GM12864 (cell line): ENCODE measurements at regions not wholly inside any gene's neighbourhood (a gene's known extent, or its start where the extent isn't known, plus 50 kb on each side); places are given as distances from the start of the nearest gene placed in this dataset.

Source experiments
- DNase-seq: peaks from one replicate; pipeline ENCODE4 v3.0.0-alpha.2; 2011; ENCODE audit warnings: low read depth
- H3K4me3 ChIP-seq: 2 replicates; pipeline ENCODE4 v1.5.1; 2011; ENCODE audit warnings: mild to moderate bottlenecking, low read depth, low read length, control low read depth
- TF ChIP-seq, protein P1 (sequence below): IDR thresholded peaks from 2 replicates; pipeline ENCODE4 v1.5.1; 2011; ENCODE audit warnings: low read depth, mild to moderate bottlenecking, moderate library complexity, low read length, control low read depth, inconsistent platforms; ENCODE audit errors: missing control alignments

DNA sequence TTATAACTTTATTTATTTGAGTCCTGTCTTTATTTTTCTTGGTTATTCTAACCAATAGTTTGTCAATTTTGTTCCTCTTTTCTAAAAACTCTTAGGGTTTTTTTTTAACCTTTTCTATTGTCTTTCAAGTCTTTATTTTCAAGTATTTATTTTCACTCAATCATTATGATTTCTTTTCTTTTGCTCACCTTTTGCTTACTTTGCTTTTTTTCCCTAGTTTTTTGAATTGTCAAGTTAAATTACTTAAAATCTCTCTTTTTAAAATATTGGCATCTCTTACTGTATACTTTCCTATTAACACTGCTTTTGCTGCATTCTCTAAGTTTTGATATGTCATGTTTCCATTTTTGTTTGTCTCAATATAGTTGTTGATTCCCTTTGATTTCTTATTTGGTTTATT, 396.8 kb upstream of the CCDC179 start:
- TF ChIP-seq, protein P1, sequence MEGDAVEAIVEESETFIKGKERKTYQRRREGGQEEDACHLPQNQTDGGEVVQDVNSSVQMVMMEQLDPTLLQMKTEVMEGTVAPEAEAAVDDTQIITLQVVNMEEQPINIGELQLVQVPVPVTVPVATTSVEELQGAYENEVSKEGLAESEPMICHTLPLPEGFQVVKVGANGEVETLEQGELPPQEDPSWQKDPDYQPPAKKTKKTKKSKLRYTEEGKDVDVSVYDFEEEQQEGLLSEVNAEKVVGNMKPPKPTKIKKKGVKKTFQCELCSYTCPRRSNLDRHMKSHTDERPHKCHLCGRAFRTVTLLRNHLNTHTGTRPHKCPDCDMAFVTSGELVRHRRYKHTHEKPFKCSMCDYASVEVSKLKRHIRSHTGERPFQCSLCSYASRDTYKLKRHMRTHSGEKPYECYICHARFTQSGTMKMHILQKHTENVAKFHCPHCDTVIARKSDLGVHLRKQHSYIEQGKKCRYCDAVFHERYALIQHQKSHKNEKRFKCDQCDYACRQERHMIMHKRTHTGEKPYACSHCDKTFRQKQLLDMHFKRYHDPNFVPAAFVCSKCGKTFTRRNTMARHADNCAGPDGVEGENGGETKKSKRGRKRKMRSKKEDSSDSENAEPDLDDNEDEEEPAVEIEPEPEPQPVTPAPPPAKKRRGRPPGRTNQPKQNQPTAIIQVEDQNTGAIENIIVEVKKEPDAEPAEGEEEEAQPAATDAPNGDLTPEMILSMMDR = no peak
- no peak for DNase-seq

GRCh38 chr11:23257556-23257955, 397.3 kb upstream of the CCDC179 start:
- DNase-seq = no peak

More for the DNA sequence above, 396.8 kb upstream of the CCDC179 start:
- no peak overlapping the region for H3K4me3 ChIP-seq

GRCh38 chr11:23263466-23263865, 403.2 kb upstream of the CCDC179 start:
- no peak for DNase-seq
- TF ChIP-seq, protein P1 = no peak
- no peak overlapping the region for H3K4me3 ChIP-seq

More at GRCh38 chr11:23257556-23257955, 397.3 kb upstream of the CCDC179 start:
- TF ChIP-seq, protein P1 = no peak
- no peak overlapping the region for H3K4me3 ChIP-seq

- TF ChIP-seq, protein P1 = no peak
- DNase-seq = no peak
- no peak overlapping the region for H3K4me3 ChIP-seq
Measured at GRCh38 chr11:23272095-23272494, 411.8 kb upstream of the CCDC179 start.

GRCh38 chr11:23278121-23278520, 417.8 kb upstream of the CCDC179 start:
- H3K4me3 ChIP-seq = no peak overlapping the region
- TF ChIP-seq, protein P1 = no peak
- no peak for DNase-seq

- no peak overlapping the region for H3K4me3 ChIP-seq
- no peak for DNase-seq
- TF ChIP-seq, protein P1 = no peak
Measured at GRCh38 chr11:23280088-23280487, 419.8 kb upstream of the CCDC179 start.

DNA sequence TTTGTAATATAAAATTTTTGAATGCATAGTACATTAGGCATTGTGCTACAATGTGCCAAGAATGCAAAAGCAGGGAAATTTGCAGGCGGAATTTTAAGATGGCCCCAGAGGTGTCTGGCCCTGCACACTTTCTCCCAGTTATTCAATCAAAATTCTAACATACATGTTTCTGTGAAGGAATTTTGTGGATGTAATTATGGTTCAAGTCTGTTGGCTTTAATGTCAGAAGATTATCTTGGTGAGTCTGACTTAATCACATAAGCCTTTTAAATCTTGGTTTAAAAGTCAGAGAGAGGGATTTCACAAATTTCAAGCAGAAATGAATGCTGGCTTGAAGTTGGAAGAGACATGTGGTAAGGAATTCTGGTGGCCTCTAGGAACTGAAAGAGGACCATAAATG, 423.4 kb upstream of the CCDC179 start:
- H3K4me3 ChIP-seq = no peak overlapping the region
- DNase-seq = no peak
- TF ChIP-seq, protein P1 = no peak
